Caco-2 (cell line): ENCODE measurements at regions not wholly inside any gene's neighbourhood (a gene's known extent, or its start where the extent isn't known, plus 50 kb on each side); places are given as distances from the start of the nearest gene placed in this dataset.

Experiments
- BruUV-seq: library from RNA; stranded (reverse); fragments of 400-500 nt; replicated peaks from 2 replicates; lab custom pipeline; 2021; lab: Mats Ljungman, UMichigan
- CTCF ChIA-PET: fragments of 300-600 bp; sonication (Branson Sonifier 250); formaldehyde crosslinking; loops from one replicate; lab custom pipeline; 2022; ENCODE audit warnings: antibody characterized with exemption; lab: Charles Lee
- POLR2A ChIA-PET: fragments of 300-600 bp; sonication (Branson Sonifier 250); formaldehyde crosslinking; loops from one replicate; lab custom pipeline; 2022; ENCODE audit warnings: antibody characterized with exemption; lab: Charles Lee
- DNase-seq, 2 experiments: peaks; one replicate each; pipeline versions ENCODE4 v3.0.0 to v3.0.0-alpha.2; 2020 to 2022
- H3K27me3 ChIP-seq: replicated peaks from 2 replicates; pipeline ENCODE4 v1.6.0; 2011; ENCODE audit warnings: low read length; ENCODE audit not compliant: control insufficient read depth, insufficient read depth
- H3K36me3 ChIP-seq: 2 replicates; pipeline ENCODE4 v1.5.1; 2011; ENCODE audit warnings: low read length; ENCODE audit not compliant: control insufficient read depth, insufficient read depth
- H3K4me1 ChIP-seq: fragments of 250-450 bp; sonication (Bioruptor Pico); 2 replicates; pipeline ENCODE4 v1.5.1; 2020; ENCODE audit warnings: mild to moderate bottlenecking
- H3K4me3 ChIP-seq: 2 replicates; pipeline ENCODE4 v1.5.1; 2011; ENCODE audit warnings: low read depth, mild to moderate bottlenecking, control low read depth, low read length
- H3K9me3 ChIP-seq: fragments of 250-450 bp; sonication (Bioruptor Pico); 2 replicates; pipeline ENCODE4 v1.5.1; 2020; ENCODE audit warnings: mild to moderate bottlenecking, moderate library complexity
- H3K27ac Mint-ChIP-seq: one replicate; pipeline ENCODE4 v1.8.0; 2022; ENCODE audit warnings: mixed read lengths; ENCODE audit not compliant: unreplicated experiment
- H3K27me3 Mint-ChIP-seq: one replicate; pipeline ENCODE4 v1.8.0; 2022; ENCODE audit warnings: mixed read lengths; ENCODE audit not compliant: insufficient read depth, unreplicated experiment
- H3K36me3 Mint-ChIP-seq: one replicate; pipeline ENCODE4 v1.8.0; 2022; ENCODE audit warnings: mild to moderate bottlenecking, mixed read lengths; ENCODE audit not compliant: insufficient read depth, unreplicated experiment
- H3K4me1 Mint-ChIP-seq: one replicate; pipeline ENCODE4 v1.8.0; 2022; ENCODE audit warnings: low read depth, mixed read lengths; ENCODE audit not compliant: unreplicated experiment
- H3K4me3 Mint-ChIP-seq: one replicate; pipeline ENCODE4 v1.8.0; 2022; ENCODE audit warnings: mild to moderate bottlenecking, moderate library complexity, mixed read lengths; ENCODE audit not compliant: unreplicated experiment
- H3K9me3 Mint-ChIP-seq: one replicate; pipeline ENCODE4 v1.8.0; 2022; ENCODE audit warnings: mixed read lengths; ENCODE audit not compliant: unreplicated experiment
- CTCF ChIP-seq, 2 experiments: fragments of 200-600 bp in 1 of 2; IDR thresholded peaks; 1 replicate in 1 of 2; 2 replicates in 1 of 2; pipeline versions ENCODE4 v1.5.1 to v1.8.0; 2011 to 2022; ENCODE audit warnings: antibody characterized with exemption in 1 of 2, control low read depth in 1 of 2, inconsistent platforms in 1 of 2, low read depth in 1 of 2, low read length in 1 of 2, mild to moderate bottlenecking in 1 of 2, moderate library complexity in 1 of 2; ENCODE audit not compliant: insufficient read depth in 1 of 2, severe bottlenecking in 1 of 2, unreplicated experiment in 1 of 2
- intact Hi-C: fragments of 100-400 bp; cut with micrococcal nuclease; formaldehyde crosslinking; loops from one replicate; pipeline ENCODE4 v1.10.0; 2022; ENCODE audit not compliant: unreplicated experiment

- H3K27me3 ChIP-seq: no peaks in the 10 kb centered on the region
- H3K4me3 ChIP-seq: no peak overlapping the region
- Mint-ChIP-seq H3K27me3 (no peaks in the 10 kb centered on the region), H3K9me3 (peaks cover 44% of the 10 kb centered on the region), H3K27ac (no peak overlapping the region), H3K36me3 (no peaks in the 10 kb centered on the region), H3K4me1 (peaks cover 12% of the 10 kb centered on the region), H3K4me3 (no peak overlapping the region)
- peaks cover 4% of the 10 kb centered on the region; the same call in 1 of the 2 replicates for H3K9me3 ChIP-seq
- intact Hi-C loops: no loop called here
- ChIA-PET CTCF (no interaction called here), POLR2A (no interaction called here)
- no peaks in the 10 kb centered on the region for H3K36me3 ChIP-seq
- no peak for TF ChIP-seq CTCF (IDR thresholded peaks at IDR 0.05; ENCODE audit: insufficient read depth in 1 of 2, low read depth in 1 of 2, low read length in 1 of 2, severe bottlenecking in 1 of 2, unreplicated experiment in 1 of 2)
- no TSS peak for BruUV-seq
- peaks cover 8% of the 10 kb centered on the region; the same call in 1 of the 2 replicates for H3K4me1 ChIP-seq
- no peak for DNase-seq
These were observed 257.3 kb downstream of the OGFRL1 start for GRCh38 chr6:71545905-71546304.

- Mint-ChIP-seq H3K4me3 (no peak overlapping the region), H3K4me1 (no peaks in the 10 kb centered on the region), H3K27ac (no peak overlapping the region), H3K9me3 (peaks cover 52% of the 10 kb centered on the region), H3K27me3 (no peaks in the 10 kb centered on the region), H3K36me3 (no peaks in the 10 kb centered on the region)
- CTCF ChIA-PET: no interaction called here
- BruUV-seq: no TSS peak
- POLR2A ChIA-PET: no interaction called here
- no peaks in the 10 kb centered on the region for H3K4me1 ChIP-seq
- H3K36me3 ChIP-seq: no peaks in the 10 kb centered on the region
- H3K27me3 ChIP-seq: no peaks in the 10 kb centered on the region
- H3K9me3 ChIP-seq: peaks cover 20% of the 10 kb centered on the region; the same call in 1 of the 2 replicates
- DNase-seq: no peak
- no peak for TF ChIP-seq CTCF (IDR thresholded peaks at IDR 0.05; ENCODE audit: insufficient read depth in 1 of 2, low read depth in 1 of 2, low read length in 1 of 2, severe bottlenecking in 1 of 2, unreplicated experiment in 1 of 2)
- intact Hi-C loops: no loop called here
- no peak overlapping the region for H3K4me3 ChIP-seq
These were observed 263.2 kb downstream of the OGFRL1 start for GRCh38 chr6:71551798-71552197.

- Mint-ChIP-seq H3K27ac (no peak overlapping the region), H3K4me3 (no peak overlapping the region), H3K27me3 (no peaks in the 10 kb centered on the region), H3K4me1 (no peaks in the 10 kb centered on the region), H3K36me3 (no peaks in the 10 kb centered on the region), H3K9me3 (peaks cover 44% of the 10 kb centered on the region)
- no peak for TF ChIP-seq CTCF (IDR thresholded peaks at IDR 0.05; ENCODE audit: insufficient read depth in 1 of 2, low read depth in 1 of 2, low read length in 1 of 2, severe bottlenecking in 1 of 2, unreplicated experiment in 1 of 2)
- CTCF ChIA-PET: no interaction called here
- Histone ChIP-seq H3K36me3 (no peaks in the 10 kb centered on the region), H3K9me3 (peaks cover 35% of the 10 kb centered on the region), H3K4me1 (no peaks in the 10 kb centered on the region), H3K27me3 (no peaks in the 10 kb centered on the region), H3K4me3 (no peak overlapping the region)
- POLR2A ChIA-PET: no interaction called here
- BruUV-seq: no TSS peak
- peak in 1 of 2 experiments; percentile 5 for DNase-seq
- intact Hi-C loops: no loop called here
These were observed 267.5 kb downstream of the OGFRL1 start for GRCh38 chr6:71556141-71556540.
